ENCODE measurements at regions not wholly inside any gene's neighbourhood (a gene's known extent, or its start where the extent isn't known, plus 50 kb on each side); places are given as distances from the start of the nearest gene placed in this dataset.

GRCh38 chr14:100384819-100385813 lies 62.0 kb downstream of the SLC25A47 start:
- H3K9me3 ChIP-seq: no peaks in the 10 kb centered on the region
- H3K4me3 ChIP-seq: no peak overlapping the region
- ATAC-seq: peak; percentile 51
- H3K36me3 ChIP-seq: peaks cover 0 to 24% of the 10 kb centered on the region in 2 donors
- peak; percentile 47 to 53 for TF ChIP-seq CTCF (IDR thresholded peaks at IDR 0.05)
- DNase-seq: peak in 1 of 4 donors; percentile 54
- H3K27ac ChIP-seq: peak overlapping the region in 1 of 2 donors; percentile 8
- H3K27me3 ChIP-seq: no peaks in the 10 kb centered on the region
- intact Hi-C loops (cut with DNase I): loop anchor here (5.0 to 10.0 kb wide), 2 partner anchors 250 to 267 kb away; no protein-coding TSS in a partner anchor
- peaks cover 6 to 29% of the 10 kb centered on the region in 2 donors for H3K4me1 ChIP-seq

DNA sequence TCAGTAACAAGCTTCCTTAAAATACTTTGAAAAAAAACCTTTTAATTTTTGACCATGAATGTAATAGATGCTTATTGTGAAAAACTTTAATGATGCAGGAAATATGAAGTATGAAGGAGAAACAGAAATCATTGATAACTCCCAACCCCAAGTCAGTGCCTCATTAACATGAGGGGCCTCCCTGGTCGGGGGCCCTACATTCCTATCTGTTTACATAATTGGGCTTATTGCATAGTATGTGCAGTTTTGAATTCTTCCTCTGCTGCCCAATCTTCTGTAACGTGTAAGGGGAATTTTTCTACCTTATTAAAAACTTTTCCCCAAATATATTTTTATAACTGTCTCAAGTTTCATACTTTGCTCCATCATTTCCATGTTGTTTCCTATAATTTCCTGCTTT lies 63.0 kb downstream of the SLC25A47 start:
- intact Hi-C loops (cut with DNase I): loop anchor here in 1 of 2 donors (10.0 kb wide), 1 partner anchor 249 kb away; no protein-coding TSS in a partner anchor
- H3K36me3 ChIP-seq: peaks cover 0 to 22% of the 10 kb centered on the region in 2 donors
- ATAC-seq (no peak), DNase-seq (peak in 1 of 4 donors; percentile 43)
- no peak overlapping the region for H3K4me3 ChIP-seq
- H3K27me3 ChIP-seq: no peaks in the 10 kb centered on the region
- TF ChIP-seq CTCF (IDR thresholded peaks at IDR 0.05): no peak
- no peaks in the 10 kb centered on the region for H3K9me3 ChIP-seq
- H3K27ac ChIP-seq: no peak overlapping the region
- H3K4me1 ChIP-seq: peaks cover 6 to 37% of the 10 kb centered on the region in 2 donors

GRCh38 chr14:100386846-100387245 lies 63.7 kb downstream of the SLC25A47 start:
- Histone ChIP-seq H3K4me3 (no peak overlapping the region), H3K27me3 (no peaks in the 10 kb centered on the region), H3K36me3 (peaks cover 0 to 15% of the 10 kb centered on the region in 2 donors), H3K9me3 (no peaks in the 10 kb centered on the region), H3K4me1 (peaks cover 2 to 41% of the 10 kb centered on the region in 2 donors), H3K27ac (no peak overlapping the region)
- DNase-seq (no peak), ATAC-seq (no peak)
- no peak for TF ChIP-seq CTCF (IDR thresholded peaks at IDR 0.05)
- intact Hi-C loops (cut with DNase I): loop anchor here in 1 of 2 donors (10.0 kb wide), 1 partner anchor 248 kb away; no protein-coding TSS in a partner anchor

GRCh38 chr14:100387450-100387849 lies 64.3 kb downstream of the SLC25A47 start:
- DNase-seq (no peak), ATAC-seq (no peak)
- no peak for TF ChIP-seq CTCF (IDR thresholded peaks at IDR 0.05)
- Histone ChIP-seq H3K4me1 (peaks cover 0 to 47% of the 10 kb centered on the region in 2 donors), H3K9me3 (no peaks in the 10 kb centered on the region), H3K36me3 (peaks cover 0 to 9% of the 10 kb centered on the region in 2 donors), H3K4me3 (no peak overlapping the region), H3K27ac (no peak overlapping the region), H3K27me3 (no peaks in the 10 kb centered on the region)
- intact Hi-C loops (cut with DNase I): loop anchor here in 1 of 2 donors (10.0 kb wide), 1 partner anchor 247 kb away; no protein-coding TSS in a partner anchor
